HEK293 (cell line): ENCODE measurements at regions not wholly inside any gene's neighbourhood (a gene's known extent, or its start where the extent isn't known, plus 50 kb on each side); places are given as distances from the start of the nearest gene placed in this dataset.

Experiments
- CTCF ChIA-PET: fragments of 350-600 bp; formaldehyde crosslinking; extraction: SDS; loops from one replicate; lab custom pipeline; 2021; ENCODE audit warnings: antibody characterized with exemption; lab: Yijun Ruan, JAX
- POLR2A ChIA-PET: fragments of 300-600 bp; formaldehyde crosslinking; extraction: SDS; loops from one replicate; lab custom pipeline; 2020; ENCODE audit warnings: antibody characterized with exemption, inconsistent platforms; lab: Yijun Ruan, JAX
- H3K27ac ChIP-seq: fragments of 200-500 bp; sonication (Bioruptor generic); 2 replicates; pipeline ENCODE4 v1.5.1; 2014; ENCODE audit warnings: low read depth, low read length, control low read depth, inconsistent platforms; ENCODE audit errors: extremely low read depth
- H3K36me3 ChIP-seq, 2 experiments: fragments of 200-500 bp in 1 of 2; sonication (Bioruptor generic) in 1 of 2; 1 replicate in 1 of 2; 2 replicates in 1 of 2; pipeline ENCODE4 v1.5.1; 2014 to 2017; ENCODE audit warnings: inconsistent platforms in 2 of 2, low read length in 2 of 2; ENCODE audit not compliant: control insufficient read depth in 2 of 2, insufficient read depth in 1 of 2
- H3K4me1 ChIP-seq: fragments of 200-500 bp; sonication (Bioruptor generic); 2 replicates; pipeline ENCODE4 v1.5.1; 2014; ENCODE audit warnings: mild to moderate bottlenecking, low read length, inconsistent platforms; ENCODE audit not compliant: control insufficient read depth, insufficient read depth
- H3K4me3 ChIP-seq: 2 replicates; pipeline ENCODE4 v1.5.1; 2011; ENCODE audit warnings: low read depth, mild to moderate bottlenecking, control low read depth, low read length, moderate library complexity
- H3K9me3 ChIP-seq: fragments of 200-500 bp; sonication (Bioruptor generic); 2 replicates; pipeline ENCODE4 v1.5.1; 2014; ENCODE audit warnings: low read depth, low read length, inconsistent platforms; ENCODE audit not compliant: control insufficient read depth, insufficient read depth
- GLI2 ChIP-seq: fragments of 450-650 bp; formaldehyde crosslinking; IDR thresholded peaks from 2 replicates; pipeline ENCODE4; 2017; ENCODE audit warnings: missing biosample characterization, missing genetic modification characterization, low read depth, borderline replicate concordance
- GLI4 ChIP-seq: fragments of 450-650 bp; formaldehyde crosslinking; IDR thresholded peaks from 2 replicates; pipeline ENCODE4 v1.5.1; 2016; ENCODE audit warnings: missing biosample characterization, missing genetic modification characterization
- OVOL3 ChIP-seq: fragments of 450-650 bp; formaldehyde crosslinking; IDR thresholded peaks from 2 replicates; pipeline ENCODE4 v1.5.1; 2016; ENCODE audit warnings: missing biosample characterization, missing genetic modification characterization
- ZBTB17 ChIP-seq: fragments of 450-650 bp; formaldehyde crosslinking; IDR thresholded peaks from 2 replicates; pipeline ENCODE4 v1.5.1; 2016; ENCODE audit warnings: missing biosample characterization, missing genetic modification characterization
- ZBTB21 ChIP-seq: fragments of 450-650 bp; formaldehyde crosslinking; IDR thresholded peaks from 2 replicates; pipeline ENCODE4 v1.5.1; 2017; ENCODE audit warnings: missing biosample characterization, missing genetic modification characterization
- ZFP37 ChIP-seq: fragments of 450-650 bp; formaldehyde crosslinking; IDR thresholded peaks from 2 replicates; pipeline ENCODE4 v1.5.1; 2016; ENCODE audit warnings: missing biosample characterization, missing genetic modification characterization
- ZNF140 ChIP-seq: fragments of 450-650 bp; formaldehyde crosslinking; IDR thresholded peaks from 2 replicates; pipeline ENCODE4 v1.5.1; 2016; ENCODE audit warnings: missing biosample characterization, missing genetic modification characterization
- ZNF174 ChIP-seq: fragments of 450-650 bp; formaldehyde crosslinking; IDR thresholded peaks from 2 replicates; pipeline ENCODE4 v1.5.0; 2017; ENCODE audit warnings: missing biosample characterization, mild to moderate bottlenecking, missing genetic modification characterization
- ZNF223 ChIP-seq: fragments of 450-650 bp; formaldehyde crosslinking; IDR thresholded peaks from 2 replicates; pipeline ENCODE4 v1.5.1; 2016; ENCODE audit warnings: missing biosample characterization, missing genetic modification characterization
- ZNF23 ChIP-seq: fragments of 450-650 bp; formaldehyde crosslinking; IDR thresholded peaks from 2 replicates; pipeline ENCODE4 v1.5.1; 2016; ENCODE audit warnings: missing biosample characterization, missing genetic modification characterization, borderline replicate concordance
- ZNF610 ChIP-seq: fragments of 450-650 bp; formaldehyde crosslinking; IDR thresholded peaks from 2 replicates; pipeline ENCODE4 v1.5.1; 2016; ENCODE audit warnings: missing biosample characterization, missing genetic modification characterization, borderline replicate concordance
- ZNF623 ChIP-seq: fragments of 450-650 bp; formaldehyde crosslinking; IDR thresholded peaks from 2 replicates; pipeline ENCODE4 v1.5.1; 2016; ENCODE audit warnings: missing biosample characterization, missing genetic modification characterization
- ZNF654 ChIP-seq: fragments of 450-650 bp; formaldehyde crosslinking; IDR thresholded peaks from 2 replicates; pipeline ENCODE4 v1.5.1; 2016; ENCODE audit warnings: low read depth, missing biosample characterization, missing genetic modification characterization
- ZNF704 ChIP-seq: fragments of 450-650 bp; formaldehyde crosslinking; IDR thresholded peaks from 2 replicates; pipeline ENCODE4 v1.5.1; 2016; ENCODE audit warnings: missing biosample characterization, missing genetic modification characterization
- ZNF776 ChIP-seq: fragments of 450-650 bp; formaldehyde crosslinking; IDR thresholded peaks from 2 replicates; pipeline ENCODE4 v1.5.0; 2017; ENCODE audit warnings: missing biosample characterization, missing genetic modification characterization, borderline replicate concordance
- ZNF785 ChIP-seq: fragments of 450-650 bp; formaldehyde crosslinking; IDR thresholded peaks from 2 replicates; pipeline ENCODE4 v1.5.1; 2016; ENCODE audit warnings: missing biosample characterization, missing genetic modification characterization
- TF ChIP-seq, protein P1 (sequence below): sonication (generic); formaldehyde crosslinking; IDR thresholded peaks from 2 replicates; pipeline ENCODE4 v1.8.1; 2022; ENCODE audit warnings: mild to moderate bottlenecking, moderate library complexity, missing genetic modification reagents
- TF ChIP-seq, protein P2 (sequence below): fragments of 450-650 bp; formaldehyde crosslinking; IDR thresholded peaks from 2 replicates; pipeline ENCODE4 v1.5.1; 2017; ENCODE audit warnings: missing biosample characterization, missing genetic modification characterization
- TF ChIP-seq, protein P3 (sequence below): fragments of 450-650 bp; formaldehyde crosslinking; IDR thresholded peaks from 2 replicates; pipeline ENCODE4 v1.5.1; 2017; ENCODE audit warnings: missing biosample characterization, missing genetic modification characterization
- TF ChIP-seq, protein P4 (sequence below): fragments of 450-650 bp; formaldehyde crosslinking; IDR thresholded peaks from 2 replicates; pipeline ENCODE4 v1.5.1; 2016; ENCODE audit warnings: missing biosample characterization, missing genetic modification characterization, borderline replicate concordance

- Histone ChIP-seq H3K9me3 (no peaks in the 10 kb centered on the region), H3K4me3 (no peak overlapping the region), H3K4me1 (no peaks in the 10 kb centered on the region), H3K36me3 (no peaks in the 10 kb centered on the region), H3K27ac (no peak overlapping the region)
- TF ChIP-seq ZNF174 (tag by site-specific recombination) (no peak), ZNF610 (no peak), OVOL3 (tag by site-specific recombination) (no peak), ZNF654 (no peak), ZNF785 (tag by site-specific recombination) (no peak), ZNF704 (tag by site-specific recombination) (no peak), ZNF140 (tag by site-specific recombination) (no peak), GLI2 (tag by site-specific recombination) (no peak), ZNF223 (tag by site-specific recombination) (no peak)
- TF ChIP-seq, protein P1, sequence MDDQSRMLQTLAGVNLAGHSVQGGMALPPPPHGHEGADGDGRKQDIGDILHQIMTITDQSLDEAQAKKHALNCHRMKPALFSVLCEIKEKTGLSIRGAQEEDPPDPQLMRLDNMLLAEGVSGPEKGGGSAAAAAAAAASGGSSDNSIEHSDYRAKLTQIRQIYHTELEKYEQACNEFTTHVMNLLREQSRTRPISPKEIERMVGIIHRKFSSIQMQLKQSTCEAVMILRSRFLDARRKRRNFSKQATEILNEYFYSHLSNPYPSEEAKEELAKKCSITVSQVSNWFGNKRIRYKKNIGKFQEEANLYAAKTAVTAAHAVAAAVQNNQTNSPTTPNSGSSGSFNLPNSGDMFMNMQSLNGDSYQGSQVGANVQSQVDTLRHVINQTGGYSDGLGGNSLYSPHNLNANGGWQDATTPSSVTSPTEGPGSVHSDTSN (CRISPR knock-in tag), result no peak
- TF ChIP-seq, protein P2, sequence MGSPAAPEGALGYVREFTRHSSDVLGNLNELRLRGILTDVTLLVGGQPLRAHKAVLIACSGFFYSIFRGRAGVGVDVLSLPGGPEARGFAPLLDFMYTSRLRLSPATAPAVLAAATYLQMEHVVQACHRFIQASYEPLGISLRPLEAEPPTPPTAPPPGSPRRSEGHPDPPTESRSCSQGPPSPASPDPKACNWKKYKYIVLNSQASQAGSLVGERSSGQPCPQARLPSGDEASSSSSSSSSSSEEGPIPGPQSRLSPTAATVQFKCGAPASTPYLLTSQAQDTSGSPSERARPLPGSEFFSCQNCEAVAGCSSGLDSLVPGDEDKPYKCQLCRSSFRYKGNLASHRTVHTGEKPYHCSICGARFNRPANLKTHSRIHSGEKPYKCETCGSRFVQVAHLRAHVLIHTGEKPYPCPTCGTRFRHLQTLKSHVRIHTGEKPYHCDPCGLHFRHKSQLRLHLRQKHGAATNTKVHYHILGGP (tag by site-specific recombination), result no peak
- POLR2A ChIA-PET, result no interaction called here
- CTCF ChIA-PET, result no interaction called here
Observed at GRCh38 chr2:161552015-161552414, 72.2 kb upstream of the SLC4A10 start.

- H3K36me3 ChIP-seq, result no peaks in the 10 kb centered on the region
- H3K27ac ChIP-seq, result no peak overlapping the region
- TF ChIP-seq ZNF623 (tag by site-specific recombination), result no peak
- TF ChIP-seq, protein P3, sequence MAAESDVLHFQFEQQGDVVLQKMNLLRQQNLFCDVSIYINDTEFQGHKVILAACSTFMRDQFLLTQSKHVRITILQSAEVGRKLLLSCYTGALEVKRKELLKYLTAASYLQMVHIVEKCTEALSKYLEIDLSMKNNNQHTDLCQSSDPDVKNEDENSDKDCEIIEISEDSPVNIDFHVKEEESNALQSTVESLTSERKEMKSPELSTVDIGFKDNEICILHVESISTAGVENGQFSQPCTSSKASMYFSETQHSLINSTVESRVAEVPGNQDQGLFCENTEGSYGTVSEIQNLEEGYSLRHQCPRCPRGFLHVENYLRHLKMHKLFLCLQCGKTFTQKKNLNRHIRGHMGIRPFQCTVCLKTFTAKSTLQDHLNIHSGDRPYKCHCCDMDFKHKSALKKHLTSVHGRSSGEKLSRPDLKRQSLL (tag by site-specific recombination), result no peak
- TF ChIP-seq ZBTB21 (tag by site-specific recombination), result no peak
- TF ChIP-seq ZFP37 (tag by site-specific recombination), result no peak
- TF ChIP-seq ZBTB17 (tag by site-specific recombination), result no peak
- TF ChIP-seq, protein P4, sequence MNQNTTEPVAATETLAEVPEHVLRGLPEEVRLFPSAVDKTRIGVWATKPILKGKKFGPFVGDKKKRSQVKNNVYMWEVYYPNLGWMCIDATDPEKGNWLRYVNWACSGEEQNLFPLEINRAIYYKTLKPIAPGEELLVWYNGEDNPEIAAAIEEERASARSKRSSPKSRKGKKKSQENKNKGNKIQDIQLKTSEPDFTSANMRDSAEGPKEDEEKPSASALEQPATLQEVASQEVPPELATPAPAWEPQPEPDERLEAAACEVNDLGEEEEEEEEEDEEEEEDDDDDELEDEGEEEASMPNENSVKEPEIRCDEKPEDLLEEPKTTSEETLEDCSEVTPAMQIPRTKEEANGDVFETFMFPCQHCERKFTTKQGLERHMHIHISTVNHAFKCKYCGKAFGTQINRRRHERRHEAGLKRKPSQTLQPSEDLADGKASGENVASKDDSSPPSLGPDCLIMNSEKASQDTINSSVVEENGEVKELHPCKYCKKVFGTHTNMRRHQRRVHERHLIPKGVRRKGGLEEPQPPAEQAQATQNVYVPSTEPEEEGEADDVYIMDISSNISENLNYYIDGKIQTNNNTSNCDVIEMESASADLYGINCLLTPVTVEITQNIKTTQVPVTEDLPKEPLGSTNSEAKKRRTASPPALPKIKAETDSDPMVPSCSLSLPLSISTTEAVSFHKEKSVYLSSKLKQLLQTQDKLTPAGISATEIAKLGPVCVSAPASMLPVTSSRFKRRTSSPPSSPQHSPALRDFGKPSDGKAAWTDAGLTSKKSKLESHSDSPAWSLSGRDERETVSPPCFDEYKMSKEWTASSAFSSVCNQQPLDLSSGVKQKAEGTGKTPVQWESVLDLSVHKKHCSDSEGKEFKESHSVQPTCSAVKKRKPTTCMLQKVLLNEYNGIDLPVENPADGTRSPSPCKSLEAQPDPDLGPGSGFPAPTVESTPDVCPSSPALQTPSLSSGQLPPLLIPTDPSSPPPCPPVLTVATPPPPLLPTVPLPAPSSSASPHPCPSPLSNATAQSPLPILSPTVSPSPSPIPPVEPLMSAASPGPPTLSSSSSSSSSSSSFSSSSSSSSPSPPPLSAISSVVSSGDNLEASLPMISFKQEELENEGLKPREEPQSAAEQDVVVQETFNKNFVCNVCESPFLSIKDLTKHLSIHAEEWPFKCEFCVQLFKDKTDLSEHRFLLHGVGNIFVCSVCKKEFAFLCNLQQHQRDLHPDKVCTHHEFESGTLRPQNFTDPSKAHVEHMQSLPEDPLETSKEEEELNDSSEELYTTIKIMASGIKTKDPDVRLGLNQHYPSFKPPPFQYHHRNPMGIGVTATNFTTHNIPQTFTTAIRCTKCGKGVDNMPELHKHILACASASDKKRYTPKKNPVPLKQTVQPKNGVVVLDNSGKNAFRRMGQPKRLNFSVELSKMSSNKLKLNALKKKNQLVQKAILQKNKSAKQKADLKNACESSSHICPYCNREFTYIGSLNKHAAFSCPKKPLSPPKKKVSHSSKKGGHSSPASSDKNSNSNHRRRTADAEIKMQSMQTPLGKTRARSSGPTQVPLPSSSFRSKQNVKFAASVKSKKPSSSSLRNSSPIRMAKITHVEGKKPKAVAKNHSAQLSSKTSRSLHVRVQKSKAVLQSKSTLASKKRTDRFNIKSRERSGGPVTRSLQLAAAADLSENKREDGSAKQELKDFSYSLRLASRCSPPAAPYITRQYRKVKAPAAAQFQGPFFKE, result no peak
- no peak for TF ChIP-seq ZNF23 (tag by site-specific recombination)
- TF ChIP-seq ZNF776 (tag by site-specific recombination), result no peak
- TF ChIP-seq GLI4, result no peak
- no peaks in the 10 kb centered on the region for H3K4me1 ChIP-seq
- no peaks in the 10 kb centered on the region for H3K9me3 ChIP-seq
- CTCF ChIA-PET, result interaction anchor here (0.6 to 1.2 kb wide), 2 partner anchors 25 to 1229 kb away, joined by 4 to 7 read pairs; no protein-coding TSS in a partner anchor
- POLR2A ChIA-PET, result no interaction called here
- no peak overlapping the region for H3K4me3 ChIP-seq
Observed at GRCh38 chr2:161555826-161556225, 68.4 kb upstream of the SLC4A10 start.
